ENCODE measurements at regions not wholly inside any gene's neighbourhood (a gene's known extent, or its start where the extent isn't known, plus 50 kb on each side); places are given as distances from the start of the nearest gene placed in this dataset.
"Not testable (repeated sequence)": the region's sequence is repeated elsewhere in the genome, so short reads cannot be mapped to it uniquely, and the experiment has no call there.

- H3K9me3 ChIP-seq (ENCODE audit: control insufficient read depth in 4 of 4, insufficient read depth in 3 of 4, low read length in 3 of 4) = no peaks in the 10 kb centered on the region
- no peak for TF ChIP-seq CTCF (IDR thresholded peaks at IDR 0.05; ENCODE audit: control extremely low read depth, extremely low read depth)
- peaks cover 0 to 5% (median 0%) of the 10 kb centered on the region in 5 donors for H3K4me1 ChIP-seq (ENCODE audit: control insufficient read depth in 5 of 5, insufficient read depth in 5 of 5, low read length in 5 of 5)
- H3K9ac ChIP-seq (ENCODE audit: insufficient read depth in 1 of 2, low read length in 2 of 2) = no peak overlapping the region
- DNase-seq (no peak), ATAC-seq (ENCODE audit: insufficient read depth, low FRiP score) (no peak)
- H3K27ac ChIP-seq (ENCODE audit: low read depth in 1 of 2, low read length in 1 of 2) = no peak overlapping the region
- H3K36me3 ChIP-seq (ENCODE audit: control insufficient read depth in 4 of 4, insufficient read depth in 4 of 4, low read length in 4 of 4) = no peaks in the 10 kb centered on the region
- WGBS, 2 donors = 61 to 62% methylated on average over 7 of the region's 7 CpGs
- H3K4me3 ChIP-seq = no peak overlapping the region
- no peaks in the 10 kb centered on the region for H3K27me3 ChIP-seq (ENCODE audit: control insufficient read depth in 3 of 3, insufficient read depth in 3 of 3, low read length in 2 of 3)
These were observed 85.6 kb downstream of the RAP2B start for GRCh38 chr3:153247331-153248330.

GRCh38 chr3:153248835-153249234, 86.8 kb downstream of the RAP2B start:
- not testable (repeated sequence) for DNase-seq; H3K4me3 ChIP-seq; H3K36me3 ChIP-seq (ENCODE audit: control insufficient read depth in 4 of 4, insufficient read depth in 4 of 4, low read length in 4 of 4); H3K4me1 ChIP-seq (ENCODE audit: control insufficient read depth in 5 of 5, insufficient read depth in 5 of 5, low read length in 5 of 5); ATAC-seq (ENCODE audit: insufficient read depth, low FRiP score); H3K27ac ChIP-seq (ENCODE audit: low read depth in 1 of 2, low read length in 1 of 2); H3K9ac ChIP-seq (ENCODE audit: insufficient read depth in 1 of 2, low read length in 2 of 2); H3K9me3 ChIP-seq (ENCODE audit: control insufficient read depth in 4 of 4, insufficient read depth in 3 of 4, low read length in 3 of 4); H3K27me3 ChIP-seq (ENCODE audit: control insufficient read depth in 3 of 3, insufficient read depth in 3 of 3, low read length in 2 of 3)
- WGBS, 2 donors = 95 to 96% methylated on average over 6 of the region's 6 CpGs

GRCh38 chr3:153249906-153250305, 87.9 kb downstream of the RAP2B start:
- WGBS, 2 donors = 84 to 86% methylated on average over 2 of the region's 2 CpGs
- H3K36me3 ChIP-seq (ENCODE audit: control insufficient read depth in 4 of 4, insufficient read depth in 4 of 4, low read length in 4 of 4) = no peaks in the 10 kb centered on the region
- DNase-seq (no peak), ATAC-seq (ENCODE audit: insufficient read depth, low FRiP score) (no peak)
- no peaks in the 10 kb centered on the region for H3K27me3 ChIP-seq (ENCODE audit: control insufficient read depth in 3 of 3, insufficient read depth in 3 of 3, low read length in 2 of 3)
- H3K9ac ChIP-seq (ENCODE audit: insufficient read depth in 1 of 2, low read length in 2 of 2) = no peak overlapping the region
- peaks cover 0 to 8% (median 0%) of the 10 kb centered on the region in 5 donors for H3K4me1 ChIP-seq (ENCODE audit: control insufficient read depth in 5 of 5, insufficient read depth in 5 of 5, low read length in 5 of 5)
- H3K27ac ChIP-seq (ENCODE audit: low read depth in 1 of 2, low read length in 1 of 2) = no peak overlapping the region
- TF ChIP-seq CTCF (IDR thresholded peaks at IDR 0.05; ENCODE audit: control extremely low read depth, extremely low read depth) = no peak
- H3K4me3 ChIP-seq = no peak overlapping the region
- H3K9me3 ChIP-seq (ENCODE audit: control insufficient read depth in 4 of 4, insufficient read depth in 3 of 4, low read length in 3 of 4) = no peaks in the 10 kb centered on the region

- DNase-seq = no peak
- Histone ChIP-seq H3K36me3 (ENCODE audit: control insufficient read depth in 4 of 4, insufficient read depth in 4 of 4, low read length in 4 of 4) (no peaks in the 10 kb centered on the region), H3K4me3 (no peak overlapping the region), H3K4me1 (ENCODE audit: control insufficient read depth in 5 of 5, insufficient read depth in 5 of 5, low read length in 5 of 5) (peaks cover 0 to 8% (median 0%) of the 10 kb centered on the region in 5 donors), H3K27me3 (ENCODE audit: control insufficient read depth in 3 of 3, insufficient read depth in 3 of 3, low read length in 2 of 3) (no peaks in the 10 kb centered on the region), H3K27ac (ENCODE audit: low read depth in 1 of 2, low read length in 1 of 2) (no peak overlapping the region), H3K9me3 (ENCODE audit: control insufficient read depth in 4 of 4, insufficient read depth in 3 of 4, low read length in 3 of 4) (no peaks in the 10 kb centered on the region), H3K9ac (ENCODE audit: insufficient read depth in 1 of 2, low read length in 2 of 2) (no peak overlapping the region)
- no peak for ATAC-seq (ENCODE audit: insufficient read depth, low FRiP score)
- 76 to 84% methylated on average over 2 of the region's 2 CpGs for WGBS, 2 donors
- no peak for TF ChIP-seq CTCF (IDR thresholded peaks at IDR 0.05; ENCODE audit: control extremely low read depth, extremely low read depth)
These were observed 88.4 kb downstream of the RAP2B start for GRCh38 chr3:153250446-153250845.

All from lung (tissue), 11 donors.